ENCODE measurements at regions not wholly inside any gene's neighbourhood (a gene's known extent, or its start where the extent isn't known, plus 50 kb on each side); places are given as distances from the start of the nearest gene placed in this dataset.

GRCh38 chr2:156165742-156166141 lies 166.8 kb downstream of the NR4A2 start:
- no TSS peak for BruUV-seq (replicated peaks)
- no peak overlapping the region for H3K27ac ChIP-seq (ENCODE audit: low read length)
- no peak overlapping the region for H2AFZ ChIP-seq (ENCODE audit: low read length)
- intact Hi-C loops (cut with micrococcal nuclease): no loop called here
- no peak overlapping the region for H3K9ac ChIP-seq (ENCODE audit: low read length)
- DNase-seq: no peak
- no peaks in the 10 kb centered on the region for H3F3A ChIP-seq (ENCODE audit: low read length, unreplicated experiment)
- CTCF ChIA-PET: no interaction called here
- no peaks in the 10 kb centered on the region for H3K36me3 ChIP-seq (ENCODE audit: low read depth, low read length)
- H3K4me2 ChIP-seq (ENCODE audit: low read length): no peak overlapping the region
- POLR2A ChIA-PET (ENCODE audit: unreplicated experiment): interaction anchor here (0.5 kb wide), 1 partner anchor 168 kb away, joined by 4 read pairs; no protein-coding TSS in a partner anchor
- no peak overlapping the region for H3K4me3 ChIP-seq (ENCODE audit: low read length)
- no peaks in the 10 kb centered on the region for H3K4me1 ChIP-seq (ENCODE audit: insufficient read depth, low read length)
- H3K27me3 ChIP-seq (ENCODE audit: low read length): no peaks in the 10 kb centered on the region
- no peak for TF ChIP-seq CTCF (conservative IDR thresholded peaks at IDR 0.05; ENCODE audit: low read depth, low read length)
- no peak for TF ChIP-seq EZH2 (IDR thresholded peaks at IDR 0.05; ENCODE audit: low read length, unreplicated experiment)
- TF ChIP-seq EZH2phosphoT487 (IDR thresholded peaks at IDR 0.05; ENCODE audit: borderline replicate concordance, low read length): no peak
- ATAC-seq: no peak
- no peaks in the 10 kb centered on the region for H4K20me1 ChIP-seq (ENCODE audit: low read length)
- H3K9me2 ChIP-seq (replicated peaks; ENCODE audit: low read length): no peaks in the 10 kb centered on the region
- no peaks in the 10 kb centered on the region for H3K9me3 ChIP-seq (ENCODE audit: low read length)
- no peaks in the 10 kb centered on the region for H3K79me2 ChIP-seq (ENCODE audit: low read length)

- H3K4me3 ChIP-seq (ENCODE audit: low read length): no peak overlapping the region
- no peaks in the 10 kb centered on the region for H3K4me1 ChIP-seq (ENCODE audit: insufficient read depth, low read length)
- H3K9ac ChIP-seq (ENCODE audit: low read length): no peak overlapping the region
- no peak overlapping the region for H3K27ac ChIP-seq (ENCODE audit: low read length)
- no peaks in the 10 kb centered on the region for H3F3A ChIP-seq (ENCODE audit: low read length, unreplicated experiment)
- no peak overlapping the region for H2AFZ ChIP-seq (ENCODE audit: low read length)
- no peaks in the 10 kb centered on the region for H4K20me1 ChIP-seq (ENCODE audit: low read length)
- no peak for ATAC-seq
- no TSS peak for BruUV-seq (replicated peaks)
- H3K4me2 ChIP-seq (ENCODE audit: low read length): no peak overlapping the region
- no peaks in the 10 kb centered on the region for H3K79me2 ChIP-seq (ENCODE audit: low read length)
- intact Hi-C loops (cut with micrococcal nuclease): no loop called here
- CTCF ChIA-PET: no interaction called here
- no peak for DNase-seq
- TF ChIP-seq EZH2 (IDR thresholded peaks at IDR 0.05; ENCODE audit: low read length, unreplicated experiment) (no peak), EZH2phosphoT487 (IDR thresholded peaks at IDR 0.05; ENCODE audit: borderline replicate concordance, low read length) (no peak), CTCF (conservative IDR thresholded peaks at IDR 0.05; ENCODE audit: low read depth, low read length) (no peak)
- no peaks in the 10 kb centered on the region for H3K9me3 ChIP-seq (ENCODE audit: low read length)
- H3K27me3 ChIP-seq (ENCODE audit: low read length): no peaks in the 10 kb centered on the region
- no peaks in the 10 kb centered on the region for H3K36me3 ChIP-seq (ENCODE audit: low read depth, low read length)
- H3K9me2 ChIP-seq (replicated peaks; ENCODE audit: low read length): no peaks in the 10 kb centered on the region
- POLR2A ChIA-PET (ENCODE audit: unreplicated experiment): no interaction called here
Measured at GRCh38 chr2:156164091-156164720, 168.3 kb downstream of the NR4A2 start.

- TF ChIP-seq CTCF (conservative IDR thresholded peaks at IDR 0.05; ENCODE audit: low read depth, low read length) (no peak), EZH2phosphoT487 (IDR thresholded peaks at IDR 0.05; ENCODE audit: borderline replicate concordance, low read length) (no peak), EZH2 (IDR thresholded peaks at IDR 0.05; ENCODE audit: low read length, unreplicated experiment) (no peak)
- Histone ChIP-seq H4K20me1 (ENCODE audit: low read length) (no peaks in the 10 kb centered on the region), H3K79me2 (ENCODE audit: low read length) (no peaks in the 10 kb centered on the region), H3K9me2 (replicated peaks; ENCODE audit: low read length) (no peaks in the 10 kb centered on the region), H2AFZ (ENCODE audit: low read length) (no peak overlapping the region), H3K9ac (ENCODE audit: low read length) (no peak overlapping the region), H3K27ac (ENCODE audit: low read length) (no peak overlapping the region), H3K9me3 (ENCODE audit: low read length) (no peaks in the 10 kb centered on the region), H3K4me1 (ENCODE audit: insufficient read depth, low read length) (no peaks in the 10 kb centered on the region), H3K36me3 (ENCODE audit: low read depth, low read length) (no peaks in the 10 kb centered on the region), H3K4me3 (ENCODE audit: low read length) (no peak overlapping the region), H3F3A (ENCODE audit: low read length, unreplicated experiment) (no peaks in the 10 kb centered on the region), H3K27me3 (ENCODE audit: low read length) (no peaks in the 10 kb centered on the region), H3K4me2 (ENCODE audit: low read length) (no peak overlapping the region)
- ATAC-seq: no peak
- intact Hi-C loops (cut with micrococcal nuclease): loop anchor here (5.0 kb wide), 1 partner anchor 442 kb away; no protein-coding TSS in a partner anchor
- ChIA-PET POLR2A (ENCODE audit: unreplicated experiment) (interaction anchor here (0.7 kb wide), 1 partner anchor 1068 kb away, joined by 5 read pairs; no protein-coding TSS in a partner anchor), CTCF (no interaction called here)
- BruUV-seq (replicated peaks): no TSS peak
- DNase-seq: no peak
Measured at GRCh38 chr2:156158808-156159207, 173.7 kb downstream of the NR4A2 start.
